Right renal pelvis (tissue), 4 donors: ENCODE measurements at regions not wholly inside any gene's neighbourhood (a gene's known extent, or its start where the extent isn't known, plus 50 kb on each side); places are given as distances from the start of the nearest gene placed in this dataset.

ENCODE experiments used
- DNase-seq, 4 donors: peaks; one replicate each; pipeline ENCODE4 v3.0.0-alpha.2; 2013; ENCODE audit warnings: low read depth in 4 of 4, low spot score in 3 of 4, missing footprints in 1 of 4

- no peak for DNase-seq
Observed at GRCh38 chr5:28226407-28226806, 1188.0 kb upstream of the CDH9 start.

- no peak for DNase-seq
Observed at GRCh38 chr5:28219539-28219938, 1181.2 kb upstream of the CDH9 start.

GRCh38 chr5:28217695-28218094, 1179.3 kb upstream of the CDH9 start:
- no peak for DNase-seq

GRCh38 chr5:28216939-28217360, 1178.6 kb upstream of the CDH9 start:
- DNase-seq: no peak

- DNase-seq: no peak
Observed at GRCh38 chr5:28215091-28215490, 1176.7 kb upstream of the CDH9 start.

- no peak for DNase-seq
Observed at GRCh38 chr5:28214292-28214691, 1175.9 kb upstream of the CDH9 start.

GRCh38 chr5:28208356-28208755, 1170.0 kb upstream of the CDH9 start:
- DNase-seq: no peak

- no peak for DNase-seq
Observed at GRCh38 chr5:28190011-28190410, 1151.6 kb upstream of the CDH9 start.

- no peak for DNase-seq
Observed at GRCh38 chr5:28174691-28175090, 1136.3 kb upstream of the CDH9 start.

GRCh38 chr5:28165096-28165495, 1126.7 kb upstream of the CDH9 start:
- peak in 1 of 4 donors; percentile 7 for DNase-seq

GRCh38 chr5:28164568-28164967, 1126.2 kb upstream of the CDH9 start:
- DNase-seq: no peak

- no peak for DNase-seq
Observed at GRCh38 chr5:28156981-28157380, 1118.6 kb upstream of the CDH9 start.

GRCh38 chr5:28143519-28143918, 1105.1 kb upstream of the CDH9 start:
- no peak for DNase-seq

GRCh38 chr5:28132151-28132550, 1093.8 kb upstream of the CDH9 start:
- DNase-seq: no peak

- DNase-seq: no peak
Observed at GRCh38 chr5:28117691-28118090, 1079.3 kb upstream of the CDH9 start.

- DNase-seq: no peak
Observed at GRCh38 chr5:28117273-28117672, 1078.9 kb upstream of the CDH9 start.

GRCh38 chr5:28110781-28111180, 1072.4 kb upstream of the CDH9 start:
- no peak for DNase-seq

- DNase-seq: no peak
Observed at GRCh38 chr5:28104080-28104479, 1065.7 kb upstream of the CDH9 start.

- no peak for DNase-seq
Observed at GRCh38 chr5:28084069-28084468, 1045.7 kb upstream of the CDH9 start.

GRCh38 chr5:28082610-28083009, 1044.2 kb upstream of the CDH9 start:
- DNase-seq: no peak

- DNase-seq: no peak
Observed at GRCh38 chr5:28077291-28078240, 1039.2 kb upstream of the CDH9 start.

GRCh38 chr5:28066856-28067255, 1028.5 kb upstream of the CDH9 start:
- no peak for DNase-seq
